ENCODE measurements at regions not wholly inside any gene's neighbourhood (a gene's known extent, or its start where the extent isn't known, plus 50 kb on each side); places are given as distances from the start of the nearest gene placed in this dataset.

GRCh38 chr21:38986806-38987632, 181.3 kb downstream of the ETS2 start:
- no peak for TF ChIP-seq CTCF (IDR thresholded peaks at IDR 0.05; ENCODE audit: low read depth, low read length, missing control alignments)
- DNase-seq (ENCODE audit: low read depth) = no peak
- no peak overlapping the region for H3K4me3 ChIP-seq (ENCODE audit: low read depth, low read length)

GRCh38 chr21:38986406-38986805, 180.7 kb downstream of the ETS2 start:
- no peak overlapping the region for H3K4me3 ChIP-seq (ENCODE audit: low read depth, low read length)
- no peak for TF ChIP-seq CTCF (IDR thresholded peaks at IDR 0.05; ENCODE audit: low read depth, low read length, missing control alignments)
- no peak for DNase-seq (ENCODE audit: low read depth)

- no peak for DNase-seq (ENCODE audit: low read depth)
- no peak for TF ChIP-seq CTCF (IDR thresholded peaks at IDR 0.05; ENCODE audit: low read depth, low read length, missing control alignments)
- H3K4me3 ChIP-seq (ENCODE audit: low read depth, low read length) = no peak overlapping the region
Measured at GRCh38 chr21:38985568-38986378, 180.0 kb downstream of the ETS2 start.

GRCh38 chr21:38984982-38985567, 179.3 kb downstream of the ETS2 start:
- no peak for TF ChIP-seq CTCF (IDR thresholded peaks at IDR 0.05; ENCODE audit: low read depth, low read length, missing control alignments)
- no peak for DNase-seq (ENCODE audit: low read depth)
- H3K4me3 ChIP-seq (ENCODE audit: low read depth, low read length) = no peak overlapping the region

GRCh38 chr21:38984568-38984967, 178.8 kb downstream of the ETS2 start:
- H3K4me3 ChIP-seq (ENCODE audit: low read depth, low read length) = no peak overlapping the region
- TF ChIP-seq CTCF (IDR thresholded peaks at IDR 0.05; ENCODE audit: low read depth, low read length, missing control alignments) = no peak
- no peak for DNase-seq (ENCODE audit: low read depth)

- no peak for TF ChIP-seq CTCF (IDR thresholded peaks at IDR 0.05; ENCODE audit: low read depth, low read length, missing control alignments)
- H3K4me3 ChIP-seq (ENCODE audit: low read depth, low read length) = no peak overlapping the region
- DNase-seq (ENCODE audit: low read depth) = no peak
Measured at GRCh38 chr21:38983560-38983959, 177.8 kb downstream of the ETS2 start.
